NCI-H2171 (cell line): ENCODE measurements at regions not wholly inside any gene's neighbourhood (a gene's known extent, or its start where the extent isn't known, plus 50 kb on each side); places are given as distances from the start of the nearest gene placed in this dataset.

Source experiments
- DNase-seq: peaks from one replicate; lab custom pipeline; 2025; lab: John Stamatoyannopoulos, UW

- no peak for DNase-seq
Observed at GRCh38 chr9:18350036-18350435, 123.9 kb upstream of the ADAMTSL1 start.

- DNase-seq = no peak
Observed at GRCh38 chr9:18350995-18351595, 122.9 kb upstream of the ADAMTSL1 start.

GRCh38 chr9:18352711-18353110 lies 121.2 kb upstream of the ADAMTSL1 start:
- no peak for DNase-seq

GRCh38 chr9:18353473-18353872 lies 120.5 kb upstream of the ADAMTSL1 start:
- no peak for DNase-seq

- no peak for DNase-seq
Observed at GRCh38 chr9:18357321-18357720, 116.6 kb upstream of the ADAMTSL1 start.

- no peak for DNase-seq
Observed at GRCh38 chr9:18358325-18358724, 115.6 kb upstream of the ADAMTSL1 start.

GRCh38 chr9:18359335-18359734 lies 114.6 kb upstream of the ADAMTSL1 start:
- DNase-seq = no peak

- DNase-seq = no peak
Observed at GRCh38 chr9:18360005-18360404, 113.9 kb upstream of the ADAMTSL1 start.

- no peak for DNase-seq
Observed at GRCh38 chr9:18361646-18362045, 112.3 kb upstream of the ADAMTSL1 start.

GRCh38 chr9:18362166-18362565 lies 111.8 kb upstream of the ADAMTSL1 start:
- DNase-seq = no peak

GRCh38 chr9:18362901-18363685 lies 110.9 kb upstream of the ADAMTSL1 start:
- no peak for DNase-seq

- DNase-seq = no peak
Observed at GRCh38 chr9:18365651-18366050, 108.3 kb upstream of the ADAMTSL1 start.

GRCh38 chr9:18366184-18366583 lies 107.8 kb upstream of the ADAMTSL1 start:
- no peak for DNase-seq

- DNase-seq = no peak
Observed at GRCh38 chr9:18368206-18368605, 105.7 kb upstream of the ADAMTSL1 start.

- DNase-seq = no peak
Observed at GRCh38 chr9:18371141-18371540, 102.8 kb upstream of the ADAMTSL1 start.

- DNase-seq = no peak
Observed at GRCh38 chr9:18371621-18372020, 102.3 kb upstream of the ADAMTSL1 start.

GRCh38 chr9:18379073-18379811 lies 94.7 kb upstream of the ADAMTSL1 start:
- no peak for DNase-seq

- DNase-seq = no peak
Observed at GRCh38 chr9:18382243-18382642, 91.7 kb upstream of the ADAMTSL1 start.

- no peak for DNase-seq
Observed at GRCh38 chr9:18384066-18384465, 89.9 kb upstream of the ADAMTSL1 start.

GRCh38 chr9:18385696-18386490 lies 88.1 kb upstream of the ADAMTSL1 start:
- DNase-seq = no peak

- DNase-seq = no peak
Observed at GRCh38 chr9:18390393-18390792, 83.6 kb upstream of the ADAMTSL1 start.
